KOPT-K1 (cell line): ENCODE measurements at regions not wholly inside any gene's neighbourhood (a gene's known extent, or its start where the extent isn't known, plus 50 kb on each side); places are given as distances from the start of the nearest gene placed in this dataset.
"Not testable (repeated sequence)": the region's sequence is repeated elsewhere in the genome, so short reads cannot be mapped to it uniquely, and the experiment has no call there.

Experiments
- H3K27ac ChIP-seq: fragments of 200-600 bp; sonication (generic); 2 replicates; pipeline ENCODE4 v1.5.1; 2016; ENCODE audit warnings: antibody characterized with exemption, mild to moderate bottlenecking, low read depth, low read length; ENCODE audit not compliant: poor library complexity, severe bottlenecking
- H3K36me3 ChIP-seq: fragments of 200-600 bp; sonication (generic); 2 replicates; pipeline ENCODE4 v1.5.1; 2017; ENCODE audit warnings: antibody characterized with exemption, mild to moderate bottlenecking, low read length, moderate library complexity; ENCODE audit not compliant: insufficient read depth
- H3K9me3 ChIP-seq: fragments of 200-600 bp; sonication (generic); 2 replicates; pipeline ENCODE4 v1.5.1; 2017; ENCODE audit warnings: antibody characterized with exemption, low read length, mild to moderate bottlenecking; ENCODE audit not compliant: insufficient read depth, poor library complexity, severe bottlenecking

DNA sequence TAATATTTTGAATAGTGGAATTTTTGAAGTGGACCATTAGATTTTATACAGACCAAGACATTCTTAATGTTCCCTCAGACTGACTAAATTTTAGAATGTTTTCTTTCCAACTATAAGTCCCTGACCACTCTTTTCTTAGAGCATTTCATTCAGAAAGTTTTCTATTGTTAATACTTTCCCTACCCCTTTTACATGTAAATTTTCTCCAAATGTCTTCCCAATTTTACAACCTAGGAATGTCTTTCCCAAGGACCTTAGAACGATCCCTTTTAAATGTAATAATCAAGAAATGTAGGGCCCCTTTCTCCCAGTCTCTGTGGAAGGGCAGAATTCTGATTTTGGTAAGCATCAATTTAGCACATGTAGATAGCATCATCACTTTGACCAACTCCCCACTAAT is 730.0 kb upstream of the B3GALT2 start:
- H3K27ac ChIP-seq = no peak overlapping the region
- no peaks in the 10 kb centered on the region for H3K36me3 ChIP-seq
- no peaks in the 10 kb centered on the region for H3K9me3 ChIP-seq

DNA sequence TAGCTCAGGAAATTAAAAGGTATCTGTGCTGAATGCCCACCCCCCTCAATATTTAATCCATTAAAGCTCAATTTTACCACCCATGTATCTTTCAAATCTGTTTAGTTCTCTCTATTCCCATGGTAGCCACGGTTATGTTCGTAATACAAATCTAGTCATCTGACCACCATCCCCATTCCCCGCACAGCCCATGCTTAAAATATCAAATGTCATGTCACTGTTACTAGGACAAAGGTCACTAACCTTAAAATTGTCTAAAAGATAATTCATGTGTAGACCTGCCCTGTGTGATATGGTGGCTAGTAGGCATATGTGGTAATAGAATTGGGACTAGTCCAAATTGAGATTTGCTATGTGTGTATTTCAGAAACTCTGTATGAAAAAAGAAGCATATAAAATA is 728.5 kb upstream of the B3GALT2 start:
- no peaks in the 10 kb centered on the region for H3K36me3 ChIP-seq

DNA sequence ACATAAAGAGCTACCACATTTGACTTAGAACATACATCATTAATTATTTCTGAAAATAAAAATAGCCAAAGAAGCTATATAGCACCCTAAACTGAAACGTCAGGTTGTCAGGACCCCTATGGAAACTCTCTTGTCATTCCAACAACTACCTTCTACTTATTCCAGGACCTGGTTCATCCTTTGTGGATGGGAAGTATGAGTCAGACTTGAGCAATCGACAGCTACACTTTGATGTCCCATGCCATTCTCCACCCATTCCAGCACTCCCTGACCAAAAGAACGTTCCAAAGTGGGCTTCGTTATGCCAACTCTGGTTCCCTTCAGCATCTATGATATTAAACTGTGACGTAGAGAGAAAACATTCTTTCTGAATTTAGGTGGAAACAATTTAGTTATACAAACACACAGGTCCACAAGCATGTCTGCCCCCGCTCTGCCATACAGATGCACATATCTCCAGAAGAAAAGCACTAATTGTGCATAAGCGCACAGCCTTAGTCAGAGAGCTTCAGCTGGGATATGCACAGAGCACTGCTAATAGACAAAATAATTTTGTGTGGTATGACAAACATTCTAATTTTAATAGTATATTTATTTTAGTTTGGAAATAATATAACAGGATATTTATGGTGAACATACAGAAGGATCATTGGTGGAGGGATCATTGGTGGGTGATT is 723.1 kb upstream of the B3GALT2 start:
- Histone ChIP-seq H3K27ac (no peak overlapping the region), H3K9me3 (no peaks in the 10 kb centered on the region), H3K36me3 (no peaks in the 10 kb centered on the region)

More for the DNA sequence above, 728.5 kb upstream of the B3GALT2 start:
- no peaks in the 10 kb centered on the region for H3K9me3 ChIP-seq
- no peak overlapping the region for H3K27ac ChIP-seq

DNA sequence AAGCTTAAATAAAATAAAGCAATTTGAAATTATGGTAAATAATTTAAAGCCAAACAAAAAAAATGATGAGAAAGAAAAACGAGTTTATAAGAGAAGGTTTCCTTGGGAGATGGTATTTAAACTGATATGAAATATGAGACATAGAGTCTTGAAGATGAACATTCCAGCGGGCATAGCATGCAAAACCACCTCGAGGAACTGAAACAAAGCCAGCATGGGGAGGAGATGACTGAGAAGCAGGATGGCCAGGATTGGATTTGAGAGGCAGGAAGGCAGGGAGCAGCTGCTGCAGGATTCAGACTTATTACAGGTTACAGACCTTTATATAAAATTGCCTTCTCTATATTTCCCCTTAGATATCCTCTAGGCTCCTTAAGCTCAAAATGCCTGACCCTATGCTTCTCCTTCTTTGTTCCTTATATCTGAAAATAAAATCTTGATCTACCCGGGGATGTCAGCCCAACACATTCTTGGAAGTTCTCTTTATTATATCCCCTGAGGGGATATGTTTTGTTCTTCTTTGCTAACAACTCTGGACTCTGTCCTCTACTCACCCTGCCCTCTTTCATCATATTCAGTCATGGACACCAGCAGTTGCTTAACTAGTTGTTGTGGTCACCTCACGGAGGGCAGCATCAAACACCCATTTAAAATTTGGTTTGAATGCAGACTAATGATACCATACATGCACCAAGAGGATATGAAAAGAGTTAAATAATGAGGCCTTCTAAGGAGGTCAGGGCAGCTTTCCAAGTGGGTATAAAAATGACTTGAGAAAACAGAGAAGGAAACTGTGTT is 719.1 kb upstream of the B3GALT2 start:
- H3K9me3 ChIP-seq = no peaks in the 10 kb centered on the region
- H3K27ac ChIP-seq = no peak overlapping the region
- no peaks in the 10 kb centered on the region for H3K36me3 ChIP-seq

DNA sequence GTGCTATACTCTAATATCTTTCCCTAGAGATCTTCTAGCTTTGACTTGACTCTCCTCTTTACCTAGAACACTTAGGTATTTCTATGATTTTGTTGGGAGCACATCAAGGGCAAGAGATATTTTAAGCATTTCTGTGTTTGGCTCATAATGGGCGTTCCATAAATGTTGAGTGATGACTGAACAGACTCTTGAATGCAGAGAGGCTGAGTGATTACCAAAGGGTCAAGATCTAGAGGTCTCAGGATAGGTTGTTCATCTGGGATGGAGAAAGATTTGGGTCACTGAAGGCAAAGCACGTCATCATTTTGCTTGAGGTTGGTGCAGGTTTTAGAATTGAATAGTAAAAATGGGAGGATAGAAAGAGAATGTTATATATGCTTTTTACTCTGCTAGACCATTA is 705.4 kb upstream of the B3GALT2 start:
- Histone ChIP-seq H3K9me3 (no peaks in the 10 kb centered on the region), H3K27ac (no peak overlapping the region)

DNA sequence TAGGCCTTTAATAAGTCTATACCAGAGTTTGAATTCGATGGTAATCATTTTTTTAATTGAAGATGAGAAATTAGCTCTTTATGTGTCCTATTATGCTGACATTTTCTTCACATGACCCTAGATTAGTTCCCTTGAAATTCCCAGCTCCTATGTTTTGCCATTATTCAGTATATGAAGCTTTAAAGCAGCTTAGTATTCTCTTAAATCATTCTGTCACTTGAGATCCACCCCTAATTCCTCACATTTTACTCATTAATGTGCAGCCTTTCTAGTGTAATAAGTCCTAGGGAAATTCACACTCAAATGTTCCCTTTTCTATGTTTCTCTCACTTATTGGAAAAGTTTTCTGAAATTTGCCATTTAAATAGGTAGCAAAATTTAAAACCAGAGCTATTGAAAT is 704.5 kb upstream of the B3GALT2 start:
- no peaks in the 10 kb centered on the region for H3K9me3 ChIP-seq
- no peak overlapping the region for H3K27ac ChIP-seq
- no peaks in the 10 kb centered on the region for H3K36me3 ChIP-seq

More for the DNA sequence above, 705.4 kb upstream of the B3GALT2 start:
- H3K36me3 ChIP-seq = no peaks in the 10 kb centered on the region

DNA sequence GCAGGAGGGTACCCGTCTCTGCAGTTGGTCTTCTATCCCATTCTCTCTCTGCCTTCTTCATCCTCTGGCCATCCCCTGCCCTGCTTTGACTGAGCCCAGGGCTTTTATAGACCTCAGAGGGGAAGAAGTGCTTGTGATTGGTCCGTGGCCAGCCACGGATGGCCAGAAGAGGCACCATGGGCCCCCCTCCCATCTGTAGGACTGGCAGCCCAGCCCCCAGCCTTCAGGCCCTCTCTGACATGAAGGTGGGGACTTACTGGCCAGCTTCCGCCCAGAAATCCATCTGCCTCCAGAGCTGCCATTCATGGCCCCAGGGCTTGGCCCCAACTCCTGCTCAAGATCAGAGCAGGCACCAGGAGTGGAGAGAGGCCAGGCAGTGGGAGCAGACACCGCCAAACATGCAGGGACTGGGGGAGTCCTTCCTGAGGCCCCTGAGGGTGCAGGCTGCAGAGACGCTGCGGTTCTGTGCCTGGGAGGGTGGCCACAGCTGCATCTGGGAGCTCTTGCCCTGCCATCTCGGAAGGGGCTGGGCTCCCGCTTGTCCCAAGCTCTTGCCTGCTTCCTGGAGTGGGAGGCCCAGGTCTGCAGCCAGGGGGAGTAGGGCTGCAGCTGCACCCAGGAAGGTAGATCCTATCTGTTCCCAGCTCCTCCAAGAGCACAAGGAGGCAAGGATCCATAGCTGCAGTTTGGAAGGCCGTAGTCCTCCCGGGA is 698.6 kb upstream of the B3GALT2 start:
- no peaks in the 10 kb centered on the region for H3K36me3 ChIP-seq
- no peak overlapping the region for H3K27ac ChIP-seq
- H3K9me3 ChIP-seq = no peaks in the 10 kb centered on the region

DNA sequence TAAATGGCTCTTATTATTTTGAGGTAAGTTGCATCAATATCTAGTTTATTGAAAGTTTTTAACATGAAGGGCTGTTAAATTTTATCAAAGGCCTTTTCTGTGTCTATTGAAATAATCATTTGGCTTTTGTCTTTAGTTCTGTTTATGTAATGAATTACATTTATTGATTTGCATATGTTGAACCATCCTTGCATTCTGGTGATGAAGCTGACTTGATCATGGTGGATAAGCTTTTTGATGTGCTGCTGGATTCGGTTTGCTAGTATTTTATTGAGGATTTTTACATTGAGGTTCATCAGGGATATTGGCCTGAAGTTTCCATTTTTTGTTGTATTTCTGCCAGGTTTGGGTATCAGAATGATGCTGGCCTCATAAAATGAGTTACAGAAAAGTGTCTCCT is 691.5 kb upstream of the B3GALT2 start:
- not testable (repeated sequence) for H3K36me3 ChIP-seq, H3K27ac ChIP-seq, H3K9me3 ChIP-seq

DNA sequence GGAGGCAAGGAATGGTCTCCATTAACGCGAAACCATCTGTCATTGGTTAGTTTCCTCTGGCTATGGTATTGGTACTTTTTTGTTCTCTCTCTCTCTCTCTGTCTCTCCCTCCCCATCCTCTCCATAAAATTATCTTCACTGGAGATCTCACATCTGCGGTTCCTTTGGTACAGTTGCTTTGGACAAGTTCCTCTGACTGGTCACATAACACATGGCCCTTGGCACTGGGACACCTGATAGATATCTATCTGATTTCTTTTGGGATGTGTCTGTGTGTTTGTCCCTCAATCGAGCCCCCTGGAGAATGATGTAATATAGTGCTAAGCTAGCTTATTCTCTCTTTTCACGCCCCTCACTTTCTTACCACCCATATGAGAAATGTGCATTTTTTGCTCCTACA is 682.0 kb upstream of the B3GALT2 start:
- Histone ChIP-seq H3K27ac (no peak overlapping the region), H3K9me3 (no peaks in the 10 kb centered on the region), H3K36me3 (no peaks in the 10 kb centered on the region)

DNA sequence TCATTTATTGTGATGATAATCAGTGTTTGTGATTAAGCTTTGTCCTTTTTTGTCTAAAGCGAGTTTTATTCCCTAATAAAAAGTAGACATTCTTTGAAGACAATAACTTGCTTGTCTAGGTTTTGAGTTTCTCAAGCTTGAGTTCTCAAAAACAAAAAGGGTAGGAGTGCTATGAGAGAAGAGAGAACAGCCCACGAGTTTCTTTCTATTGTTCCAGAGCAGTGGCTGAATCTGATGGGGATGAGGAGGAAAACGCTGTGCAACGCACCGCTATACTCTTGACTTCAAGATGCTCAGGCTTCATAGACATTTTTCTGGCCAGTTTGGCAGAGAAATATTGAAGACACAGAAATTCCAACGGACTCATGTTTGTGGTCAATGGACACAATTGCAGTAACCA is 669.8 kb upstream of the B3GALT2 start:
- Histone ChIP-seq H3K36me3 (no peaks in the 10 kb centered on the region), H3K27ac (no peak overlapping the region), H3K9me3 (no peaks in the 10 kb centered on the region)

DNA sequence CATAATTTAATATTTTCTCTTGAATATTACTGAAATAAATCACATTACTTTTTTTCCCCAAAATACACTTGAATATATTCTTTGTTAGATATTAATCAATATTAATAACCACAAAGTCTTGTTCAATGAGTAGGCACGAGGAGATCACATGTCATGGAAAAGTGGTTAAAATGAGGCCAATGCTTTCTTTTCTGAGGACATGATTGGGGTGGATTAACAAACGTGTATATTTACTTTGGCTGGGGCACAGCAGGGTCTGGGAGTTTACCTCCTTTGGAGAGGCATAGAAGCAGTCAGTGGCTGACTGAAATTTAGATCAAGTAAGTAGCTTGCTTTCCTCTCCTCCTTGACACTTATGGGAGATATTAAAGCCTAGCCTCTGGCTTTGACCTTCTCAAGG is 664.3 kb upstream of the B3GALT2 start:
- H3K27ac ChIP-seq = no peak overlapping the region
- H3K36me3 ChIP-seq = no peaks in the 10 kb centered on the region
- no peaks in the 10 kb centered on the region for H3K9me3 ChIP-seq

DNA sequence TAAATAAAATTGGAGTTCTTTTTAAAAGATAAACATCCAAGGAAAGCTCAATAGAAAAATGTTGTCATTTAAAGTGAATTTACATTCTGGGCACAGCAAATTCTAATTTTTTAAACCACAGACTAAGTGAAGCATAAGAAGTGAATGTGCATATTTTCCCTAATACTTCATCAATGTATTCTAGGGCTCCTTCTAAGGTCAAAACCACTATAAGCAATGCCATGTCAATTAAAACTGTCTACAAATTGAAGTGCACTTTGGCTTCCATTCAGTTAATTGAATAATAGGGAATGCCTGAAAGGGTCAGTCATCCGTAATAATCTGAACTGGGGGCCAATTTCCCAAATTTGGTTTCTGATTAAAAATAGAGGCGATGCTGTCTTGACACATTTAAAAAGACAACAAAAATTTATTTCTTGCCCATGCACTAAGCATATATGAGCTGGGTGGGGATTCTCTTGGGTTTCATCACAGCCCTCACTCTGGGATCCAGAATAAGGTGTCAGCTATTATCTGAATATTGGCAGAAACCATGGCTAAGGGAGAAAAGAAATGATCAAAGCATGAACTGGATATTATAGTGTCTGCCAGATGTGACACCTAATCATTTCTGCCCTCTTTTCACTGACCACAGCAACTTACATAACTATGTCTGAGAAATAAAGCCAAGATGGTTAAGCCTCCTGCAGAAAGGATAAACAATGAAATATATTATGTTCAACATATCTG is 660.6 kb upstream of the B3GALT2 start:
- Histone ChIP-seq H3K9me3 (no peaks in the 10 kb centered on the region), H3K36me3 (no peaks in the 10 kb centered on the region), H3K27ac (no peak overlapping the region)

DNA sequence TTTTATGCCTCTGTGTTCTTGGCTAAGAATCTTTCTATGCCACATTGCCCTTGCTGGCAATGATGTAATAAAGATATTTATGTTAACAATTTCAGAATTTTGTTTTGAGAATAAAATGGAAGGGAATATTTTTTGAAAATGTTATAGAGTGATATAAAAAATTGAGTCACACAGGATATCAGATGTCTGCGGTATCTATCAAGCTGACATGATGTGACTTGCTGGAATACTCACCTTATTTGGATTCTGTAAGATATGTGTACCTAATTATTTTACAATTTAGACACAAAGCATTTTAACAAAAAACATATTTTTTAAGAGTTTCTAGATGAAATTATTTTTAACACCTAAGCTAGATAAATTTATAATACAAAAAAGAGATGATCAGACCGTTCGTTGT is 660.0 kb upstream of the B3GALT2 start:
- H3K27ac ChIP-seq = no peak overlapping the region
- H3K9me3 ChIP-seq = no peaks in the 10 kb centered on the region
- no peaks in the 10 kb centered on the region for H3K36me3 ChIP-seq

DNA sequence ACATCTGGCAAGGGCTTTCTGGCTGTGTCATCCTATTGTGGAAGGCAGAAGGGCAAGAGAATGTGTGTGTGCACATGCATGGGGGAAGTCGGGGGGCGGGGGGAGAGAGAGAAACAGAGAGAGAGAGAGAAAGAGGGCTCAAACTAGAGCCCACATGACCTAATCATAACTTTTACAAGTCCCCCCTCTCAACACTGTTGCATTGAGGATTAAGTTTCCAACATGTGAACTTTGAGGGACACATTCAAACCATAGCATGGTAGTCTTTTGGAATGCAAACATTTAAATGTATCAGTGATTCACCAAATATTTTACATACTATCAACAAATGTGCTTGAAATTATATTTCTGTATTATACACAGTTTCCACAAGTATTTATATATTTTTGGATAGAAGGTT is 655.4 kb upstream of the B3GALT2 start:
- Histone ChIP-seq H3K9me3 (no peaks in the 10 kb centered on the region), H3K36me3 (no peaks in the 10 kb centered on the region), H3K27ac (no peak overlapping the region)

DNA sequence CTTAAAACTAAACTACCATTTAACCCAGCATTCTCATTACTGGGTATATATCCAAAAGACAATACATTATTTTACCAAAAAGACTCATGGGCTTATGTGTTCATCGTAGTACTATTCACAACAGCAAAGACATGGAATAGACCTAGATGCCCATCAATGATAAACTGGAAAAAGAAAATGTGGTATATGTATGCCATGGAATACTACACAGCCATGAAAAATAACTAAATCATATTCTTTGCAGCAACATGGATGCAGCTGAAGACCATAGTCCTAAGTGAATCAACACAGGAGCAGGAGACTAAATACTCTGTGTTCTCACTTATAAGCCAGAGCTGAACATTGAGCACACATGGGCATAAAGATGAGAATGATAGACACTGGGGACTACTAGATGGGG is 645.1 kb upstream of the B3GALT2 start:
- H3K27ac ChIP-seq = no peak overlapping the region
- H3K36me3 ChIP-seq = no peaks in the 10 kb centered on the region
- peaks cover 4% of the 10 kb centered on the region for H3K9me3 ChIP-seq
